Activated T-cell treated with anti-CD3 and anti-CD28 coated beads, Interleukin-2, amount 50 U/mL, for 72 hours (primary cell): ENCODE measurements at regions not wholly inside any gene's neighbourhood (a gene's known extent, or its start where the extent isn't known, plus 50 kb on each side); places are given as distances from the start of the nearest gene placed in this dataset.

Source experiments
- ATAC-seq, 2 donors: fragments of 150-1000 bp; cut with Tn5 transposase; replicated peaks in 1 of 2; 2 replicates each; pipeline ENCODE4 v1.10.0; 2021; ENCODE audit warnings: moderate library complexity in 2 of 2, mild to moderate bottlenecking in 1 of 2
- DNase-seq, 2 donors: peaks; one replicate each; pipeline ENCODE4 v3.0.0; 2021 to 2022; ENCODE audit warnings: mixed read lengths in 1 of 2
- H3K27ac Mint-ChIP-seq: one replicate; pipeline ENCODE4 v1.8.0; 2022; ENCODE audit warnings: mild to moderate bottlenecking, moderate library complexity, mixed read lengths
- H3K27me3 Mint-ChIP-seq: one replicate; pipeline ENCODE4 v1.8.0; 2022; ENCODE audit warnings: low read depth, mixed read lengths
- H3K36me3 Mint-ChIP-seq, 2 donors: one replicate each; pipeline ENCODE4 v1.8.0; 2022; ENCODE audit warnings: mixed read lengths in 2 of 2, mild to moderate bottlenecking in 1 of 2; ENCODE audit not compliant: insufficient read depth in 2 of 2
- H3K4me1 Mint-ChIP-seq: one replicate; pipeline ENCODE4 v1.8.0; 2022; ENCODE audit warnings: low read depth, mixed read lengths
- H3K4me3 Mint-ChIP-seq, 2 donors: one replicate each; pipeline ENCODE4 v1.8.0; 2022; ENCODE audit warnings: mild to moderate bottlenecking in 2 of 2, mixed read lengths in 2 of 2, moderate library complexity in 2 of 2
- H3K9me3 Mint-ChIP-seq, 2 donors: one replicate each; pipeline ENCODE4 v1.8.0; 2022; ENCODE audit warnings: mixed read lengths in 2 of 2

DNA sequence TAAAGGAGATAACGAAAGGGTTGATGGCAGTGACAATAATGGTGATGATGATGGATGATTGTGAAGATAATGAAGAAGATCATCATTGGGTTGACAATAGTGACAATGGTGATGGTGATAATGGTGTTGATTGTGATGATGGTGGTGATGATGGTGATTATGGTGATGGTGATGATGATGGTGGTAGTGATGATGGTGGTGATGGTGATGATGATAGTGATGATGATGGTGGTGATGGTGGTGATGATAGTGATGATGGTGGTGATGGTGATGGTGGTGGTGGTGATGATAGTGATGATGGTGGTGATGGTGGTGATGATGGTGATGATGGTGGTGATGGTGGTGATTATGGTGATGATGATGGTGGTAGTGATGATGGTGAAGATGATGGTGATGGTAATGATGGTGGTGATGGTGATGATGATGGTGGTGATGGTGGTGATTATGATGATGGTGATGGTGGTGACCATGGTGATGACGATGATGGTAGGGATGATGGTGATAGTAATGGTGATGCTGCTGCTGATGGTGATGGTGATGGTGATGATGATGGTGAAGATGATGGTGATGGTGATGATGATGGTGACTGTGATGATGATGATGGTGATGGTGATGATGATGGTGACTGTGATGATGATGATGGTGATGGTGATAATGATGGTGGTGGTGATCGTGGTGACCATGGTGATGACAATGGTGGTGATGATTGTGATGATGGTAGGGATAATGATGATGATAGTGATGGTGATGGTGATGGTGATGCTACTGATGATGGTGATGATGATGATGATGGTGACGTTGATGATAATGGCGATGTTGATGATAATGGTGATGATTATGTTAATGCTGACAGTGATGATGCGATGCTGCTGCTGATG lies 61.6 kb upstream of the NKX1-1 start:
- ATAC-seq = no peak
- peaks cover 0 to 10% of the 10 kb centered on the region in 2 donors for H3K36me3 Mint-ChIP-seq
- DNase-seq = no peak
- H3K27ac Mint-ChIP-seq = no peak overlapping the region
- H3K27me3 Mint-ChIP-seq = peaks cover 11% of the 10 kb centered on the region
- H3K4me1 Mint-ChIP-seq = no peaks in the 10 kb centered on the region
- no peak overlapping the region for H3K4me3 Mint-ChIP-seq
- H3K9me3 Mint-ChIP-seq = peaks cover 12% of the 10 kb centered on the region in 2 donors

DNA sequence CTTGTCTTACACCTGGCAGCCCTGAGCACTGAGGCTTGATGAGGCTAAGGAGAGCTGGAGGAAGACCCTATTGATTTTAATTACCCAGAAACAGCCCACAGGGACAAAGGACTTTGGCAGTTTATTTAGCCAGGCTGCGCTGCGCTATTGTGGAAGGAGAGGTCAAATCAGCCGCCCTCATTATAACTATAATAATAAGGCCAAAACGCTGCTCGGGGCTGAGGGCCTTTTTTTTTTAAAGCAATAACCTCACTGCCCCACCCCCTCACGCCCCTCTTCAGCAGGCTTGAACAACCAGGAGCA lies 60.6 kb upstream of the NKX1-1 start:
- Mint-ChIP-seq H3K9me3 (peaks cover 12% of the 10 kb centered on the region in 2 donors), H3K4me3 (no peak overlapping the region), H3K4me1 (no peaks in the 10 kb centered on the region), H3K27ac (no peak overlapping the region), H3K27me3 (peaks cover 6% of the 10 kb centered on the region), H3K36me3 (peaks cover 0 to 10% of the 10 kb centered on the region in 2 donors)
- ATAC-seq (no peak), DNase-seq (no peak)

DNA sequence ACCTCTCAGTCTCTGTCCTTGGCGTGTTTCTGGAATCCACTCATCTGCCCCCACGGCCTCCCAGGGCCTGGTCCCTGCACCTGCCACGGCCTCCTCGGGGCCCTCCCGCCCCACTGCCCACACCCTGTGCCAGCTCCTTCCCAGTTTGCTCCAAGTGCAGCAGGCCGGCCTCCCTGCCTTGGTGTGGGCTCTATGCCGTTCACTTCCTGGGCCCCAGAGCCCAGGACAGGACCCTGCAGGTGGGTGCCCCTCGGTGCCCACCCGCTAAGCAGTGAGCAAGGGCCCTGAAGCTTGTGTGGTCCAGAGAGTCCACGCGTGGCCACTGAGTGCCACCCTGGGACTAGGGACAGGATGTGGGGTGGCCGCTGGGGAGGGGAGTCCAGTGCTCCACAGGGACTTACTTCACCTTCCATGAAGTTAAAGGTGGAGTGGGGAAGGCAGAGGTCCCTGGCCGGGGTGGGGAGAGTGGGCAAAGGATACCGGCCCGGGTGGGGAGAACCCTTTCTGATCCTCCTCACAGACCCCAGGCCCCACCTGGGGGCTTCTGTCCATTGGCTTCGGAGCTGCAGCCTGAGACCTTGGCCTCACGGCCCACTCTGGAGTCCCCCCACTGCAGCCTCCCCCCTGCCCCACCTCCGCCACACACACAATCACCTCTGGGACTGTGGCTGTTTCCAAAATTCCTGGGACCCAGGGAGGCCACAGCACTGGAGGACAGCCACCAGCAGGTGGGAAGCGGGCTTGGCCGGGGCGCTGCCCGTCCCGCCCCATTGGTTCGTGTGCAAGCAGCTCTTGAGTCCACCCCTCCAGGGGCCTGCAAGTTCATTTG lies 60.0 kb upstream of the NKX1-1 start:
- Mint-ChIP-seq H3K4me3 (no peak overlapping the region), H3K4me1 (no peaks in the 10 kb centered on the region), H3K36me3 (peaks cover 0 to 10% of the 10 kb centered on the region in 2 donors), H3K9me3 (peaks cover 12% of the 10 kb centered on the region in 2 donors), H3K27me3 (peaks cover 6% of the 10 kb centered on the region), H3K27ac (no peak overlapping the region)
- DNase-seq (no peak), ATAC-seq (no peak)

- Mint-ChIP-seq H3K9me3 (peaks cover 12% of the 10 kb centered on the region in 2 donors), H3K4me3 (no peak overlapping the region), H3K36me3 (peaks cover 0 to 10% of the 10 kb centered on the region in 2 donors), H3K27ac (no peak overlapping the region), H3K4me1 (no peaks in the 10 kb centered on the region), H3K27me3 (peaks cover 9% of the 10 kb centered on the region)
- ATAC-seq (no peak), DNase-seq (no peak)
These were observed 59.2 kb upstream of the NKX1-1 start for GRCh38 chr4:1465173-1466033.

DNA sequence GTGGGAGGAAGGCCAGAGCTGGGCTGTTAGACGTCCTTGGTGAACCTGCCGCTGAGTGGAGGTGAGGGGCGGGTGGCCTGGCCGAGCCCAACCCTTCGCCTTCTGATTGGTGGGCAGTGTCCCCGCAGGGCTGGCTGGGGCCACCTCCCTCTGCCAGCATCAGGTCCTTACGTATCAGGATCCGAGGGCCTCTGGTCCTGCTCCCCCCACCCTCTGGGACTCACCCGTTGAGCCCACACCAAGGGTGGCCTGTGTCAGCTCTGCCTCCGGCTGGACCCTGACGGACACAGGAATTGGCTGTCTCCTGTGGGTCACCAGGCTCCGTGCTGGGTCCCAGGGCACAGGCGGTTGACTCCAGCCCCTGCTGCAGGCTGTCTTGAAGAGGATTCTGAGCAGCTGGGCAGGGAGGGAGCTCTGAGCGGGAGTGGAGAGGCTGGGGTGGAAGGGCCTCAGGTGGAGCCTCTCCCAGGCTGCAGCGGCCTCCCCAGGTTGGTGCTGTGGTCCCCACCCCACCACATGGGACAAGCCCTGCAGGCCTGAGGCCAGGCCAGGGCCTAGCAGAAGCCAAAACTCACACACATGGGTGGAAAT lies 58.4 kb upstream of the NKX1-1 start:
- Mint-ChIP-seq H3K4me1 (no peaks in the 10 kb centered on the region), H3K36me3 (peaks cover 0 to 10% of the 10 kb centered on the region in 2 donors), H3K27ac (no peak overlapping the region), H3K27me3 (peaks cover 12% of the 10 kb centered on the region), H3K9me3 (peaks cover 12% of the 10 kb centered on the region in 2 donors), H3K4me3 (no peak overlapping the region)
- ATAC-seq (no peak), DNase-seq (no peak)

DNA sequence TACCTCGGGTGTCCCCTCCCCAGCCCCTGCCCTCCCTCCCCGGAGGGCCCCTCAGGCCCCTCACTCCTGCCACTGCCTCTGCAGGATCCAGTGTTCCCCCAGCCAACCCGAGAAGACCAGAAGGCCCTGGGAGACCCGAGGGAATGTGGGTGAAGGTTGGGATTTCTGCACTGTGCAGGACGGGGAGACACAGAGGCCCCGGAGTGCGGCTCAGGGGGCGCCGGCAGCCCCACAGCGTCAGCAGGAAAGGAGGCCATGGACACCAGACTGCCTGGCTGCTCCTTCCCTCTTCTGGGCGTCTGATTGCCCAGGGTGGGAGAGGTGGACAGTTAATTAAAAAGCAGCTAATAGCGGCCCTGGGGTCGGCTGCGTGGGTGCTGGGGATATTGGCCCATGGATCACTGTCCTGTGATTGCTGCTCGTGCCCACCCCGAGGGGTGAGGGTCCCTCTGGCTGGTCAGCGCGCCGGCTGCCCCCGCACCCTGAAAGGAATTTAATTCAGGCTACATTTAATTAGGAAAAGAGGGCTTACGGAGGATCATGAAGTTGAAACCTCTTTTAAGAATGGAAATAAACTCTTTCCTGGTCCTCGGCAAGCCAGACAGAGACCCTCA lies 57.8 kb upstream of the NKX1-1 start:
- peaks cover 0 to 10% of the 10 kb centered on the region in 2 donors for H3K36me3 Mint-ChIP-seq
- no peak for ATAC-seq
- no peak overlapping the region for H3K27ac Mint-ChIP-seq
- H3K4me1 Mint-ChIP-seq = no peaks in the 10 kb centered on the region
- H3K4me3 Mint-ChIP-seq = no peak overlapping the region
- peaks cover 12% of the 10 kb centered on the region in 2 donors for H3K9me3 Mint-ChIP-seq
- DNase-seq = no peak
- peaks cover 12% of the 10 kb centered on the region for H3K27me3 Mint-ChIP-seq

- Mint-ChIP-seq H3K27me3 (peaks cover 16% of the 10 kb centered on the region), H3K9me3 (peaks cover 10% of the 10 kb centered on the region in 2 donors), H3K27ac (no peak overlapping the region), H3K4me1 (no peaks in the 10 kb centered on the region), H3K4me3 (no peak overlapping the region), H3K36me3 (peaks cover 0 to 10% of the 10 kb centered on the region in 2 donors)
- no peak for ATAC-seq
- DNase-seq = no peak
These were observed 57.1 kb upstream of the NKX1-1 start for GRCh38 chr4:1463088-1463926.

DNA sequence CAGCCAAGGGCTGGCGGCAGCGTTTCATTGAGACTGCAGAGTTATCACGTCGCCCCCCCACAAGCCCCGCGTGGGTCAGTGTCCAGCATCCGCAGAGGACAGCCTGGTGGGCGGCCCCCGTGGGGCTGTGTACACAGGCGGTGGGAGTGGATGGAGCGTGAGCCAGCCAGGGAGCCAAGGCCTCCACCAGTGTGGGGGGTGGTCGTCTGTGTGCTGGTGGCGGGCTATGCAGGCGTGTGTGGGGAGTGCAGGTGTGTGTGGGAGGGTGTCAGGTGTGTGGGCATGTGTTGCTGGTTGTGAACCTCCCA lies 56.5 kb upstream of the NKX1-1 start:
- peaks cover 16% of the 10 kb centered on the region for H3K27me3 Mint-ChIP-seq
- no peak overlapping the region for H3K4me3 Mint-ChIP-seq
- H3K4me1 Mint-ChIP-seq = no peaks in the 10 kb centered on the region
- no peak overlapping the region for H3K27ac Mint-ChIP-seq
- H3K9me3 Mint-ChIP-seq = peaks cover 4% of the 10 kb centered on the region in 2 donors
- DNase-seq (no peak), ATAC-seq (no peak)
- peaks cover 0 to 4% of the 10 kb centered on the region in 2 donors for H3K36me3 Mint-ChIP-seq

DNA sequence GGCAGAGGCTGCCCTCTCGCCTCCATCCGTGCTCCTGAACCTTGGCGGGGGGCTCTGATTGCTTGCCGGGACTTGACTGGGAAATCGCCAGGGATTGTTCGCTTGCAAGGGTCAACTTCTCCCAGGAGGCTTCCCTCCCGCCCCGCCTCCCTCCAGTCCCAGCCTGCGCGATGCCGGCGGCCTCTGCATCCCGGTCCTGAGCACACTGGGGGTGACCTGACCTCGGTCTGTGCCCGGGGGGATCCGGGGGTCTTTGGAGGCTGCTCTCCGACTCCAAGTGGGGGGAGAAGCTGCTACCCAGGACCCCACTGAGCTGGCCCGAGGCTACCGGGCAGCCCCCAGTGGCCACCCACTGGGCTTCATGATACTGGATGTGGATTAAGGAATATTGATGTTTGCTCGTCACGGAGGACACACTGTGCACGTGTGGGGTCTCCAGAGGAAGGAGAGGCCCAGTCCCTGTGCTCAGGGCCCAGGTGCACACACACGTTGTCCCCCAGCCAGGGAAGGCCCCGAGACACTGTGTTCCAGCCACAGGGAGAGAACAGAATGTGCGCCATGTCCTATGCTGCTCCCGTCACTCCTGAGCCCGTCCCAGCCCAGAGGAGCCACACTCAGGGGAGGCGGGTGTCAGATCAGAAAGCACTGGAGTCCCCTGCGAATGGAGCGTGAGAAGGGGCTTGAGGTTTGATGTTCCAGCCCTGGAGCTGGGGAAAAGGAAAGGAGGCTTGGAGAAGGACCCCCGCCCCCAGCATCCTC lies 55.9 kb upstream of the NKX1-1 start:
- H3K9me3 Mint-ChIP-seq = no peaks in the 10 kb centered on the region
- H3K27ac Mint-ChIP-seq = no peak overlapping the region
- H3K36me3 Mint-ChIP-seq = no peaks in the 10 kb centered on the region
- no peak for DNase-seq
- peaks cover 14% of the 10 kb centered on the region for H3K27me3 Mint-ChIP-seq
- ATAC-seq = no peak
- no peaks in the 10 kb centered on the region for H3K4me1 Mint-ChIP-seq
- H3K4me3 Mint-ChIP-seq = no peak overlapping the region

GRCh38 chr4:1460967-1461868 lies 55.0 kb upstream of the NKX1-1 start:
- Mint-ChIP-seq H3K4me3 (no peak overlapping the region), H3K9me3 (peaks cover 3 to 4% of the 10 kb centered on the region in 2 donors), H3K27me3 (peaks cover 14% of the 10 kb centered on the region), H3K27ac (no peak overlapping the region), H3K36me3 (peaks cover 2 to 3% of the 10 kb centered on the region in 2 donors), H3K4me1 (no peaks in the 10 kb centered on the region)
- ATAC-seq (no peak), DNase-seq (no peak)
